ENCODE measurements at regions not wholly inside any gene's neighbourhood (a gene's known extent, or its start where the extent isn't known, plus 50 kb on each side); places are given as distances from the start of the nearest gene placed in this dataset.

DNA sequence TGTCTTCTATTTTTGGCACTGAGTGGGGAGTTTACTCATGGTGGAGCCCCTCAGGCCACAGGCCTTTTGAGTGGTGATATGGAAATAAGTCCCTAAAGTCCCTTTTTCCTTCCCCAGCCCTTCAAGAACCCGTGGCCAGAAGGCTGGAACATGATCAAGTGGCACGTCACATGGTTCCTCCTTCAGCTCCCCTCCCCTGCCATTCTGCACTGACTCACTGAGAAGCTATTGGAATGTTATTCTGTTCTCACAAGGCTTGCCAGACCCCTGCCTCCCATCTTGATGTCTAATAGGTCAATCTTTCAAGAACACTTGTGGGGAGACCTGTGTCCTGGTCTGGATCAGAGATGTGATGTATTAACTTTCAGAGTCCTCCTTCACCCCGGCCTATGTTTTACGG lies 279.8 kb downstream of the SEC23IP start:
- TF ChIP-seq CTCF (IDR thresholded peaks at IDR 0.05) (no peak), POLR2AphosphoS5 (IDR thresholded peaks at IDR 0.05) (no peak), POLR2A (IDR thresholded peaks at IDR 0.05) (no peak)
